ENCODE measurements at regions not wholly inside any gene's neighbourhood (a gene's known extent, or its start where the extent isn't known, plus 50 kb on each side); places are given as distances from the start of the nearest gene placed in this dataset.

- no peaks in the 10 kb centered on the region for H3K9me2 ChIP-seq (replicated peaks; ENCODE audit: control insufficient read depth, low read length)
- H3K4me3 ChIP-seq (ENCODE audit: low read length), result no peak overlapping the region
- TF ChIP-seq EZH2phosphoT487 (IDR thresholded peaks at IDR 0.05; ENCODE audit: borderline replicate concordance, low read length) (no peak), CTCF (IDR thresholded peaks at IDR 0.05; ENCODE audit: low read depth, low read length, poor library complexity, severe bottlenecking) (no peak)
- H3F3A ChIP-seq (ENCODE audit: control insufficient read depth, insufficient read depth), result no peaks in the 10 kb centered on the region
- no peak overlapping the region for H3K4me2 ChIP-seq (ENCODE audit: low read length)
- no peaks in the 10 kb centered on the region for H3K79me2 ChIP-seq (ENCODE audit: control insufficient read depth, low read length)
- H3K27me3 ChIP-seq (ENCODE audit: control insufficient read depth, low read length), result no peaks in the 10 kb centered on the region
- no peaks in the 10 kb centered on the region for H3K36me3 ChIP-seq (ENCODE audit: control insufficient read depth, low read length)
- H3K27ac ChIP-seq (ENCODE audit: low read depth, low read length), result no peak overlapping the region
- no peaks in the 10 kb centered on the region for H4K20me1 ChIP-seq (ENCODE audit: control insufficient read depth, insufficient read depth, low read depth, low read length)
- H3K4me1 ChIP-seq (ENCODE audit: control insufficient read depth, low read length), result no peaks in the 10 kb centered on the region
- H3K9me3 ChIP-seq (ENCODE audit: control insufficient read depth, insufficient read depth, low read length), result no peaks in the 10 kb centered on the region
Measured at GRCh38 chr1:191818198-191818597, 340.1 kb upstream of the RGS18 start.

GRCh38 chr1:191831572-191831971 lies 326.7 kb upstream of the RGS18 start:
- Histone ChIP-seq H3K79me2 (ENCODE audit: control insufficient read depth, low read length) (no peaks in the 10 kb centered on the region), H3K4me2 (ENCODE audit: low read length) (no peak overlapping the region), H3K4me3 (ENCODE audit: low read length) (no peak overlapping the region), H3F3A (ENCODE audit: control insufficient read depth, insufficient read depth) (no peaks in the 10 kb centered on the region), H3K4me1 (ENCODE audit: control insufficient read depth, low read length) (no peaks in the 10 kb centered on the region), H3K9me3 (ENCODE audit: control insufficient read depth, insufficient read depth, low read length) (no peaks in the 10 kb centered on the region), H3K27me3 (ENCODE audit: control insufficient read depth, low read length) (no peaks in the 10 kb centered on the region), H3K9me2 (replicated peaks; ENCODE audit: control insufficient read depth, low read length) (no peaks in the 10 kb centered on the region), H4K20me1 (ENCODE audit: control insufficient read depth, insufficient read depth, low read depth, low read length) (no peaks in the 10 kb centered on the region), H3K36me3 (ENCODE audit: control insufficient read depth, low read length) (no peaks in the 10 kb centered on the region), H3K27ac (ENCODE audit: low read depth, low read length) (no peak overlapping the region)
- TF ChIP-seq CTCF (IDR thresholded peaks at IDR 0.05; ENCODE audit: low read depth, low read length, poor library complexity, severe bottlenecking) (no peak), EZH2phosphoT487 (IDR thresholded peaks at IDR 0.05; ENCODE audit: borderline replicate concordance, low read length) (no peak)

DNA sequence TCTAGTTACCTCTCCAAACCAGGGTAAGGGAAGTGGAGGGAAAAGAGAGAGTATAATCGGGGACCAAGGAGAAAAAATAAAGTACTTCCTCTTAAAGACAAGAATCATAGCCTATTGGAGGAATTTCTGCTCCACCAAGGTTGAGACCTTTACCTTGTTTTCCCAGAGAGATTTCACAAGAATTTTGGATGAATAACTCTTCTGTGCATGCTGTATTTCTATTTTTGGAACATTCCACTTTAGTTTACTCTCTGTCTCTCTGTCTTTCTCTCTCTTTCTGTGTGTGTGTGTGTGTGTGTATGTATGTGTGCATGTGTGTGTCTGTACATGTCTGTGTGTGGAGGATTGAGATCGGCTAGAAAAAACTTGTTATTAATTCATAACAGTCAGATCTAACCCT lies 318.4 kb upstream of the RGS18 start:
- H3K9me3 ChIP-seq (ENCODE audit: control insufficient read depth, insufficient read depth, low read length), result no peaks in the 10 kb centered on the region
- H3K4me3 ChIP-seq (ENCODE audit: low read length), result no peak overlapping the region
- no peak for TF ChIP-seq EZH2phosphoT487 (IDR thresholded peaks at IDR 0.05; ENCODE audit: borderline replicate concordance, low read length)
- no peak for TF ChIP-seq CTCF (IDR thresholded peaks at IDR 0.05; ENCODE audit: low read depth, low read length, poor library complexity, severe bottlenecking)
- H3K4me2 ChIP-seq (ENCODE audit: low read length), result no peak overlapping the region
- H4K20me1 ChIP-seq (ENCODE audit: control insufficient read depth, insufficient read depth, low read depth, low read length), result no peaks in the 10 kb centered on the region
- H3F3A ChIP-seq (ENCODE audit: control insufficient read depth, insufficient read depth), result no peaks in the 10 kb centered on the region
- H3K9me2 ChIP-seq (replicated peaks; ENCODE audit: control insufficient read depth, low read length), result no peaks in the 10 kb centered on the region
- H3K36me3 ChIP-seq (ENCODE audit: control insufficient read depth, low read length), result no peaks in the 10 kb centered on the region
- H3K79me2 ChIP-seq (ENCODE audit: control insufficient read depth, low read length), result no peaks in the 10 kb centered on the region
- no peaks in the 10 kb centered on the region for H3K27me3 ChIP-seq (ENCODE audit: control insufficient read depth, low read length)
- no peaks in the 10 kb centered on the region for H3K4me1 ChIP-seq (ENCODE audit: control insufficient read depth, low read length)
- no peak overlapping the region for H3K27ac ChIP-seq (ENCODE audit: low read depth, low read length)
